ENCODE measurements at regions not wholly inside any gene's neighbourhood (a gene's known extent, or its start where the extent isn't known, plus 50 kb on each side); places are given as distances from the start of the nearest gene placed in this dataset.
"Not testable (repeated sequence)": the region's sequence is repeated elsewhere in the genome, so short reads cannot be mapped to it uniquely, and the experiment has no call there.

DNA sequence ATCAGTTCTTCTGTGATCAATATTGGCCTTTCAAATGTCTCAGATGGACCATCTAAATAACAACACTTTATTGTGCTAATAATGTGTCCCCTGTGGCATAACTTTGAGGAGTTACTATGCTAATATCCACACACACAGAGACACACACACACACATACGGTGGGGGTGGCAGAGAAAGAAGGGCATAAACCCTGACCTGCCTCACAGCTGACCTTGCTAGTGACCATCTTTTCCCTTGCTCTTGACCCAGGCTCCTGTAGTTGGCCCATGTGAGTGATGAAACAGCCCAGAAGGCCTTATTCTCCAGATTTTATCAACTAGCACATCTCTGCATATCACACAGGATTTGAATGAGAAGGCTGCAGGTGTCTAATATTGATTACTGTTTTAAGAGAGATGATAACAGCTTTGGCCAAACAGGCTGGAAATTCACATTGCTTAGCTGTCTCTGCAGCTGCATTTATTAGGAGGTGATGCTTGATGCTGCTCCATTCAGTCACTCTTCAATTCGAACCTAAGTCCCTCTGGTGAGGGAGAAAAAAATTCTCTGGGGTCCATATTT lies 176.4 kb downstream of the ACTR3 start:
- no peak for DNase-seq

DNA sequence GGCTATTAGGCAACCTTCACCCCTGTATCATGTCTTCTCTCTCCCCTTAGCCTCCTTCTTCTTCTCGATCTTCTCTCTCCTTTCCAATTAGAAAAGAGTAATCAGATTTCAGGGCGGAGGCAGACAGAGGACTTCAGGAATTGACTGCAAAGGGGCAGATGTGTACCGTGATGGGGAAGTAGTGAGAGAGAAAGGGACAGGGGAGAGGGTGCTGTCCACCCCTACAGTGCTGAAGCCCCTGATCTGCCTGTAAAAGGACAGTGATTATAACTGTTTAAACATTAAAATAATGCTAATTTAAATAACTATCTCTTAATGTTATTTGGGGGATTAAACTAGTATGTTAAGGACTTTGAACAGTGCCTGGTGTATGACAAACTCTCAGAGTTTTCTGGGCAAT lies 178.5 kb downstream of the ACTR3 start:
- DNase-seq = no peak

- no peak for DNase-seq
Observed at GRCh38 chr2:114076961-114077360, 187.1 kb downstream of the ACTR3 start.

GRCh38 chr2:114079366-114080004 lies 189.6 kb downstream of the ACTR3 start:
- no peak for DNase-seq

- DNase-seq = no peak
Observed at GRCh38 chr2:114082731-114083433, 193.0 kb downstream of the ACTR3 start.

DNA sequence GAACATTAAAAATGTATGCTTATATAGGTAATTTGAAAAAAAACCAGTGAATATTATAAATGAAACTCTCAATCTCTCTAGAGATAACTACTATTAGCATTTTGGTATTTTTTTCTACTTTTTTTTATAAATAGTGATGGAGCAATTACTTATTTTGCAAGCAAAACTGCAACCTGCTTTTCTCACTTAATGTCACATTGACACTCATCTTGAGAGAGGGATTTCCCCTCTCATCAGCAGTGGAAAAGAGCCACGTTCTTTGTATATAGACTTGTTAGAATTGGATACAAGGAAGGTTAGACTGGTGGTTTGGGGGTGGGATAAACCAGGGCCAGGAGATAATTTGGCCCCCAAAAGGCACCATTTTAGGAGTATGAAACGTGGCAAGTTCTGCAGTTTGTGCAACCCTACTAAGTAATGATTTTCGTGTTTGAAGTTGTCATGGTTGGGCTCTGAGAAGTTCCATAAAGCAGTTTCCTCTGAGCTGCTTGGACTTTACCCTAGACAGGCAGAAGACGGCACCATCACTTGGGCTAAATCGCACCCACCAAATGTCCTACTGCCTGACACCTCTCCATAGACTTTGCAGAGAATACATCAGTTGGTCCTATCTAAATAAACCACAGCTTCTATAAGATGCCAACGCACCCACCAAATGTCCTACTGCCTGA lies 194.0 kb downstream of the ACTR3 start:
- no peak for DNase-seq

GRCh38 chr2:114085238-114085637 lies 195.3 kb downstream of the ACTR3 start:
- no peak for DNase-seq

GRCh38 chr2:114085992-114086391 lies 196.1 kb downstream of the ACTR3 start:
- no peak for DNase-seq

DNA sequence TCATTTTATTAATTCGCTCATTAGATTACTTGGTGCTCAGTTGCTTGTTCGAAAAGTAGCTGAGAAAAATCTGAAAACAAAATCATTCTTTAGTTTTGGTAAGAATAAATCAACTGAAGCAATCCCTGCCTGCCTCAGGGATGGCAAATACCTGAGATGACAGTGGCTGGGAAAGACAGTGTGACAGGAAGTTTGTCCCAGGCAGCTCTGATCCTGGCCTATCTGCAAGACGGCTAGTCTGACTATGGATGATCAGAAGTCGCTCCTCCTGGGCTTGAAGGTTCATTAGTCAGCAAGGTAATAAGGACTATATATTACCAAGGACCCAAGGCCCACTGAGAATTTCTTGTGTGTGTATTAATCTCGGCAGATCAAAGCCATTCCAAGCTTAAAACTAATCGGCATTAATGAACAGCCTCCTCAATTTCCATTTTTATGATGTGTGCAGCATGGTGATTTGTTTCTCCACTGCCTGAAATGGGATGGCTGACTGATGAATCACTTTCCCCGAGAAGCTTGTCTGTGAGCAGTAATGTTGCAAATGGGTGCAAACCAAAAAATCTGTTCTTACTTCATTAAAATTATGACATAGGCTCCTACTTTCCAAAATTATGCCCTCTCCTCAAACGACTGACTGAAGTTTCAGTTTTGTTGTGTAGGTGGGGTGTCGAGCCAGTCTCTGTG lies 199.9 kb downstream of the ACTR3 start:
- DNase-seq = no peak

GRCh38 chr2:114091010-114091409 lies 201.1 kb downstream of the ACTR3 start:
- no peak for DNase-seq

DNA sequence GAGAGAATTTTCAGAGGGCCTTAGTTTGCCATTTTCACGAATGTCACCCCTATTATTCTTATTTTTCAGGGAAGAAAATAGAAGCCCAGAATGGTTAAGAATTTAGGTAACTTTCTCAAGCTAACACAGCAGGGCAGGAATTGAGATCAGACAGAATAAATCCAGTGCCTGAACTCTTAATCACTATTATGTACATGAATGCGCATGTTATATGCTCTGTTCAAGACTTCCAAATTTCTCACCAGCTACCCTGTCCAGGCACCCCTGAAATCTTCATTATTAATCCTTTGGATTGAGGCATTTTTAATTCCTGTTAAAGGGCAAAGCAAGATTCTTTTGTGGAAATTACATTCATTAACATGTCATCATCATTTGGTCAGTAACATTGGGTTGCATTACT lies 218.4 kb downstream of the ACTR3 start:
- DNase-seq = no peak

GRCh38 chr2:114108824-114109416 lies 219.0 kb downstream of the ACTR3 start:
- no peak for DNase-seq

DNA sequence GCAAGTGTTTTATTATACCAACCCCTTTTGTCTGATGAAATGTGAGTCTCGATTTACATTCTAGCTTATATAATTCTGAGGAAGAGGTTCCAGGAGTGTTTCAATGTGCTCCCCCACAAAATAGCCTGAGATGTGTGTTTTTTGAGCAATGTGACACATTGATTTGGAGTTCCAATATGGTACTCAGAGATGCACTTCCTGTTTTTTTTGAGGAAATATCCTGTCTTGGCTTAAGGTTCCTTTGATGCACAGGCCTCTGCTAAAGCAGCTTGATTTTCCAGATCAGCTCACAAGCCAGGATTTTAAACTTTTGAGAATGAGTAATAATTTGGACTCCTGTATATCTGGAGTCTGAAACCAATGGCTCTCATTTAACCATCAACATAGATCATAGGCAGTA lies 221.4 kb downstream of the ACTR3 start:
- DNase-seq = no peak

DNA sequence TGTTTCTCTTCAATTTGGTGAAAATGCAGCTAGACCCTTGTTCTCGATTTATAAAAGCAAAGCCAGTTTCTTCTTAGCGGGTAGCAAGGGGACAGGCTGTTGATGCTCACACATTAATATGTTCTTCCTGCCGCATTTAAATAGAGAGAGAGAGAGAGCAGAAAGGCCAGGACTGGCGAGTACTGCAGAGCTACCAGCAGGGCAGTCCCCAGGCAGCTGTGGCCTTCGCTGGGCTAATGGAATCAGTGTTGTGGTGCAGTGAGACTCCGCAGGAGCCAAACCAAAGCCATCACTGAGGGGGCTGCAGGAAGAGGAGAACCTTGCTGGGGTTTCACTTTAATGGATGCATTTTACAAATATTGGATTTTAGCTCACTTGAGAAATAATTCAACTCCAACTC lies 223.6 kb downstream of the ACTR3 start:
- DNase-seq = no peak

- no peak for DNase-seq
Observed at GRCh38 chr2:114118088-114118487, 228.2 kb downstream of the ACTR3 start.

DNA sequence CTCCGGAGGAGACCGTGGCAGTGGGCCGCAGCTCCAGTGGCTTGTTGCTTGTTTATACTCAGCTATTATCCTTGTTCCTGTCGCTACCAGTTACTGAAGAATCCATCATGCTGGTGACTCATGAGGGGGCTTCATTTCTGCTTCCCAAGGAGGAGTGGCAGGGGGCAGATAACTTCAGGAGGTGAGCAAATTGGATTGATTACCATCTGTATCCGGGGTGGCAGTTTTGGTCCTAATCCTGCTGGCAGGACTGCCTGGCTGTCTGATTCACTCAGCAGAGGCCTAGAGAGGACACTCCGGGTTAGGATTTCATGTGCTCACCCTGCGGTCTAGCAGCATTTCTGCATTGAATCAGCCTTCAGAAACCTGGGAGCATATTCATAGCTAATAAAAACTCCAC lies 230.0 kb downstream of the ACTR3 start:
- no peak for DNase-seq

DNA sequence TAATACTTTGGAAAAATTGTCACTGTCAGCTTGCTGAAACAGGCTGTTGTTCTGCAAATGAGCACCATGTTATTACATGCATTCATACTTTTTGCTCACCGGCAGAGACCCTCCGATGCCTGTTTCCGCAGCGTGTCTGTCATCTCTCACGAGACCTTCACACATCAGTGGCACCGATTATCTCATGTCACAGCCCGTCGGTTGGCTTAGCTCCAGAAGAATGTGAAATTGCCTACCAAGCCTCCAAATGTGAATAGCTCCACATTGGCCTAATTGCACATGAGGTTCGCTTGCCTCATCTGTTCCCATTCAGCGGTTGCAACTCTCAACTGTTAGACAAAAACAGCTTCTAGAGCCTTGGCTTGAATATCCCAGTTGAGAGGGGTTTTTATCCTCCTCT lies 233.0 kb downstream of the ACTR3 start:
- no peak for DNase-seq

DNA sequence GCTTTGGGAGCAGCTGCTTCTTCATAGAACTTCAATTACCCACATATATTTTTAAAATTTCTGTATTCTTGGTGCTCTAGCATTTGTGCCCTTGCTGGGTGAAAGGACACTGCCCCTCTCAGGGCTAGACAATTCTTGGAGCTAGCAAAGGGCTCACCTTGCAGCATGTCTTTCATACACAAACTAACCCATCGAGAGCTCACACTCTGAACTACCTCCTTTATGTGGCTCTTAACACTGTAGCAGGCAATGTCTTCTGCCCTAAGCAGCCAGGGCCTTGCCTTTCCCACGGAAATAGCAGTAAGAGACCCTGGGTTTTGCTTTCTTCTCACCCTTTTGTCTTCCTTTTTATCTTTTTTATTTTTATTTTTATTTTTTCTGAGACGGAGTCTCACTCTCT lies 234.0 kb downstream of the ACTR3 start:
- no peak for DNase-seq

DNA sequence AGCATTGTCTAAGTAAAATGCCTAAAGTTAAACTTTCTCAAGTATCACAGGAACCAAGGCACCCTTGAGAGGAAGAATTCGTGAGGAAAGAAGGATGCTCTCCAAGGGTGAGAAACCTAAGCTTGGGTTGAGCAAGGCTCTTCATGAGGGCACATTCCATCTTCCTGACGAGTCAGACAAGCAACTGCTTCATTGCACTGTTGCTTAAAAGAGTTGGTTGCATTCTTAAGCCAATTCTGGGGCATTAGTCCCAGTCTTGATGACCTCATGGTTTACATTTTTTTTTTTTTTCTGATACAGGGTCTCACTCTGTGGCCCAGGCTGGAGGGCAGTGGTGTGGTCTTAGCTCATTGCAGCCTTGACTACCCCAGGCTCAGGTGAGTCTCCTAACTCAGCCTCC lies 237.5 kb downstream of the ACTR3 start:
- DNase-seq = no peak

GRCh38 chr2:114128263-114128662 lies 238.4 kb downstream of the ACTR3 start:
- DNase-seq = no peak

GRCh38 chr2:114128725-114129124 lies 238.8 kb downstream of the ACTR3 start:
- no peak for DNase-seq

DNA sequence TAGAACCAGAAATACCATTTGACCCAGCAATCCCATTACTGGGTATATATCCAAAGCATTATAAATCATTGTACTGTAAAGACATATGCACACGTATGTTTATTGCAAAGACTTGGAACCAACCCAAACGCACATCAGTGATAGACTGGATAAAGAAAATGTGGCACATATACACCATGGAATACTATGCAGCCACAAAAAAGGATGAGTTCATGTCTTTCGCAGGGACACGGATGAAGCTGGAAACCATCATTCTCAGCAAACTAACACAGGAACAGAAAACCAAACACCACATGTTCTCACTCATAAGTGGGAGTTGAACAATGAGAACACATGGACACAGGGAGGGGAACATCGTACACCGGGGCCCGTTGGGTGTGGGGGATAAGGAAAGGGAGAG lies 242.2 kb downstream of the ACTR3 start:
- DNase-seq = not testable (repeated sequence)

GRCh38 chr2:114134146-114134545 lies 244.3 kb downstream of the ACTR3 start:
- no peak for DNase-seq
